Mesenchymal stem cell (in vitro differentiated cells and primary cell): ENCODE measurements at regions not wholly inside any gene's neighbourhood (a gene's known extent, or its start where the extent isn't known, plus 50 kb on each side); places are given as distances from the start of the nearest gene placed in this dataset.

Experiments used
- DNase-seq: peaks from one replicate; pipeline ENCODE4 v3.0.0-alpha.2; 2013
- H2AFZ ChIP-seq: one replicate; pipeline ENCODE4 v1.6.1; 2013; ENCODE audit warnings: low read depth, mild to moderate bottlenecking, control low read depth, inconsistent platforms, low read length, moderate library complexity
- H2AK5ac ChIP-seq: 2 replicates; pipeline ENCODE4 v1.6.1; 2013; ENCODE audit warnings: low read length, moderate library complexity, mild to moderate bottlenecking, inconsistent platforms; ENCODE audit not compliant: severe bottlenecking
- H2BK120ac ChIP-seq: one replicate; pipeline ENCODE4 v1.6.1; 2013; ENCODE audit warnings: low read depth, mild to moderate bottlenecking, inconsistent platforms, low read length, moderate library complexity
- H2BK12ac ChIP-seq, 2 experiments: one replicate each; pipeline ENCODE4 v1.6.1; 2013; ENCODE audit warnings: inconsistent platforms in 2 of 2, low read length in 2 of 2, mild to moderate bottlenecking in 2 of 2, moderate library complexity in 2 of 2, control low read depth in 1 of 2
- H2BK15ac ChIP-seq: one replicate; pipeline ENCODE4 v1.6.1; 2013; ENCODE audit warnings: mild to moderate bottlenecking, low read depth, inconsistent platforms; ENCODE audit not compliant: poor library complexity, severe bottlenecking
- H2BK5ac ChIP-seq: 2 replicates; pipeline ENCODE4 v1.6.1; 2013; ENCODE audit warnings: low read depth, mild to moderate bottlenecking, low read length, control low read depth, inconsistent platforms; ENCODE audit not compliant: poor library complexity, severe bottlenecking
- H3K14ac ChIP-seq, 2 experiments: one replicate each; pipeline ENCODE4 v1.6.1; 2013; ENCODE audit warnings: inconsistent platforms in 2 of 2, low read length in 2 of 2, control low read depth in 1 of 2, mild to moderate bottlenecking in 1 of 2, moderate library complexity in 1 of 2
- H3K18ac ChIP-seq, 2 experiments: one replicate each; pipeline ENCODE4 v1.6.1; 2013; ENCODE audit warnings: inconsistent platforms in 2 of 2, low read length in 2 of 2, control low read depth in 1 of 2, low read depth in 1 of 2, mild to moderate bottlenecking in 1 of 2
- H3K23ac ChIP-seq, 2 experiments: one replicate each; pipeline ENCODE4 v1.6.1; 2013; ENCODE audit warnings: inconsistent platforms in 2 of 2, low read length in 2 of 2, mild to moderate bottlenecking in 2 of 2, moderate library complexity in 2 of 2, control low read depth in 1 of 2
- H3K27ac ChIP-seq: 2 replicates; pipeline ENCODE4 v1.5.1; 2013; ENCODE audit warnings: mild to moderate bottlenecking, moderate library complexity, low read length, control low read depth, inconsistent platforms; ENCODE audit not compliant: poor library complexity, severe bottlenecking
- H3K27me3 ChIP-seq, 2 experiments: 2 replicates each; pipeline versions ENCODE4 v1.6.1 to v1.7.0; 2013; ENCODE audit warnings: low read length in 2 of 2, mild to moderate bottlenecking in 2 of 2, moderate library complexity in 2 of 2, control low read depth in 1 of 2, inconsistent platforms in 1 of 2; ENCODE audit not compliant: control insufficient read depth in 1 of 2, insufficient read depth in 1 of 2
- H3K36me3 ChIP-seq, 2 experiments: 2 replicates each; pipeline versions ENCODE4 v1.6.1 to v1.7.0; 2013; ENCODE audit warnings: low read length in 2 of 2, control low read depth in 1 of 2, inconsistent platforms in 1 of 2, low read depth in 1 of 2, mild to moderate bottlenecking in 1 of 2; ENCODE audit not compliant: insufficient read depth in 2 of 2, control insufficient read depth in 1 of 2
- H3K4ac ChIP-seq, 2 experiments: one replicate each; pipeline ENCODE4 v1.6.1; 2013; ENCODE audit warnings: inconsistent platforms in 2 of 2, low read length in 2 of 2, mild to moderate bottlenecking in 2 of 2, moderate library complexity in 2 of 2, control low read depth in 1 of 2, low read depth in 1 of 2
- H3K4me1 ChIP-seq: 2 replicates; pipeline ENCODE4 v1.6.1; 2013; ENCODE audit warnings: low read depth, low read length, control low read depth; ENCODE audit not compliant: control insufficient read depth, insufficient read depth
- H3K4me2 ChIP-seq: 2 replicates; pipeline ENCODE4 v1.6.1; 2013; ENCODE audit warnings: low read length, mild to moderate bottlenecking, inconsistent platforms; ENCODE audit not compliant: poor library complexity, severe bottlenecking
- H3K4me3 ChIP-seq, 2 experiments: 2 replicates each; pipeline versions ENCODE4 v1.5.1 to v1.7.0; 2013; ENCODE audit warnings: low read length in 2 of 2, mild to moderate bottlenecking in 2 of 2, control low read depth in 1 of 2, low read depth in 1 of 2; ENCODE audit not compliant: insufficient read depth in 1 of 2
- H3K79me1 ChIP-seq: replicated peaks from 2 replicates; pipeline ENCODE4 v1.6.1; 2013; ENCODE audit warnings: mild to moderate bottlenecking, control low read depth, low read length, inconsistent platforms; ENCODE audit not compliant: poor library complexity, severe bottlenecking
- H3K9ac ChIP-seq: 2 replicates; pipeline ENCODE4 v1.7.0; 2013; ENCODE audit warnings: mild to moderate bottlenecking, low read length, moderate library complexity
- H3K9me3 ChIP-seq: 2 replicates; pipeline ENCODE4 v1.7.0; 2013; ENCODE audit warnings: mild to moderate bottlenecking, low read length; ENCODE audit not compliant: control insufficient read depth
- H4K8ac ChIP-seq: one replicate; pipeline ENCODE4 v1.6.1; 2013; ENCODE audit warnings: inconsistent platforms, mild to moderate bottlenecking, low read length, moderate library complexity
- H4K91ac ChIP-seq: one replicate; pipeline ENCODE4 v1.6.1; 2013; ENCODE audit warnings: mild to moderate bottlenecking, low read length, inconsistent platforms
- WGBS: methylation state at CpG from one replicate; pipeline ENCODE4 v1.1.7; 2013; ENCODE audit warnings: mixed read lengths; 5-methylcytosine and 5-hydroxymethylcytosine counted together

- no peak overlapping the region for H4K8ac ChIP-seq
- H4K91ac ChIP-seq: no peak overlapping the region
- no peak overlapping the region for H3K27ac ChIP-seq
- no peak overlapping the region for H2BK15ac ChIP-seq
- H3K9me3 ChIP-seq: peaks cover 5% of the 10 kb centered on the region
- no peak overlapping the region for H2AFZ ChIP-seq
- H3K79me1 ChIP-seq: no peaks in the 10 kb centered on the region
- no peak overlapping the region for H2BK120ac ChIP-seq
- no peak overlapping the region for H3K18ac ChIP-seq
- H3K4me2 ChIP-seq: no peak overlapping the region
- no peaks in the 10 kb centered on the region for H3K4me1 ChIP-seq
- no peak for DNase-seq
- no peak overlapping the region for H2BK5ac ChIP-seq
- no peak overlapping the region for H3K4ac ChIP-seq
- no peak overlapping the region for H2AK5ac ChIP-seq
- no peak overlapping the region for H3K14ac ChIP-seq
- H2BK12ac ChIP-seq: no peak overlapping the region
- H3K27me3 ChIP-seq: no peaks in the 10 kb centered on the region
- H3K4me3 ChIP-seq: no peak overlapping the region
- no peak overlapping the region for H3K23ac ChIP-seq
- 64% methylated on average over 5 of the region's 5 CpGs for WGBS
- H3K36me3 ChIP-seq: no peaks in the 10 kb centered on the region
- no peak overlapping the region for H3K9ac ChIP-seq
These were observed 983.9 kb upstream of the EEF2KMT start for GRCh38 chr16:6081320-6081976.

GRCh38 chr16:6076631-6077030, 979.0 kb upstream of the EEF2KMT start:
- Histone ChIP-seq H2BK5ac (no peak overlapping the region), H3K23ac (no peak overlapping the region), H3K9me3 (peaks cover 5% of the 10 kb centered on the region), H3K9ac (no peak overlapping the region), H3K4ac (no peak overlapping the region), H2AFZ (no peak overlapping the region), H3K79me1 (no peaks in the 10 kb centered on the region), H4K8ac (no peak overlapping the region), H2AK5ac (no peak overlapping the region), H2BK12ac (no peak overlapping the region), H2BK120ac (no peak overlapping the region), H3K14ac (no peak overlapping the region), H3K36me3 (no peaks in the 10 kb centered on the region), H4K91ac (no peak overlapping the region), H3K4me1 (no peaks in the 10 kb centered on the region), H3K18ac (no peak overlapping the region), H3K27me3 (no peaks in the 10 kb centered on the region), H2BK15ac (no peak overlapping the region), H3K4me2 (no peak overlapping the region), H3K27ac (no peak overlapping the region), H3K4me3 (no peak overlapping the region)
- WGBS: 51% methylated on average over 2 of the region's 2 CpGs
- DNase-seq: no peak

GRCh38 chr16:6068063-6068462, 970.5 kb upstream of the EEF2KMT start:
- Histone ChIP-seq H2AFZ (no peak overlapping the region), H3K18ac (no peak overlapping the region), H2BK120ac (no peak overlapping the region), H3K4me2 (no peak overlapping the region), H4K91ac (no peak overlapping the region), H3K14ac (no peak overlapping the region), H2BK5ac (no peak overlapping the region), H2BK12ac (no peak overlapping the region), H3K9ac (no peak overlapping the region), H3K79me1 (no peaks in the 10 kb centered on the region), H3K4ac (no peak overlapping the region), H3K27me3 (no peaks in the 10 kb centered on the region), H3K4me3 (no peak overlapping the region), H4K8ac (no peak overlapping the region), H3K4me1 (no peaks in the 10 kb centered on the region), H2BK15ac (no peak overlapping the region), H3K23ac (no peak overlapping the region), H3K36me3 (no peaks in the 10 kb centered on the region), H3K27ac (no peak overlapping the region), H3K9me3 (no peaks in the 10 kb centered on the region), H2AK5ac (no peak overlapping the region)
- WGBS: 81% methylated on average over 4 of the region's 4 CpGs
- no peak for DNase-seq

- no peak for DNase-seq
These were observed 969.1 kb upstream of the EEF2KMT start for GRCh38 chr16:6066652-6067051.

More at GRCh38 chr16:6066652-6067051, 969.1 kb upstream of the EEF2KMT start:
- H2AK5ac ChIP-seq: no peak overlapping the region
- H3K18ac ChIP-seq: no peak overlapping the region
- H3K27ac ChIP-seq: no peak overlapping the region
- WGBS: 57% methylated on average over 7 of the region's 7 CpGs
- no peak overlapping the region for H3K9ac ChIP-seq
- H3K4me1 ChIP-seq: no peaks in the 10 kb centered on the region
- H3K14ac ChIP-seq: no peak overlapping the region
- no peaks in the 10 kb centered on the region for H3K79me1 ChIP-seq
- peak overlapping the region; percentile 11 for H2AFZ ChIP-seq
- H2BK120ac ChIP-seq: no peak overlapping the region
- H3K4me3 ChIP-seq: no peak overlapping the region
- H2BK12ac ChIP-seq: no peak overlapping the region
- no peak overlapping the region for H4K8ac ChIP-seq
- H3K9me3 ChIP-seq: no peaks in the 10 kb centered on the region
- no peaks in the 10 kb centered on the region for H3K36me3 ChIP-seq
- H2BK5ac ChIP-seq: no peak overlapping the region
- H3K4ac ChIP-seq: no peak overlapping the region
- H2BK15ac ChIP-seq: no peak overlapping the region
- no peak overlapping the region for H3K4me2 ChIP-seq
- no peak overlapping the region for H3K23ac ChIP-seq
- no peaks in the 10 kb centered on the region for H3K27me3 ChIP-seq
- no peak overlapping the region for H4K91ac ChIP-seq
